Left lung (tissue), 4 donors: ENCODE measurements at regions not wholly inside any gene's neighbourhood (a gene's known extent, or its start where the extent isn't known, plus 50 kb on each side); places are given as distances from the start of the nearest gene placed in this dataset.
A peak's percentile ranks its signal among the peaks of the same experiment; 100 is the strongest.

Experiments
- ATAC-seq: fragments of 200-7000 bp; cut with Tn5 transposase; one replicate; pipeline ENCODE4 v1.9.1; 2020; ENCODE audit warnings: moderate library complexity
- DNase-seq, 4 donors: peaks; one replicate each; pipeline ENCODE4 v3.0.0-alpha.2; 2013 to 2020
- H3K27ac ChIP-seq, 2 donors: fragments of 200-600 bp; sonication (generic) in 1 of 2; one replicate each; pipeline versions ENCODE4 v1.5.0 to v1.8.0; 2020 to 2021
- H3K27me3 ChIP-seq, 2 donors: fragments of 200-600 bp; sonication (generic) in 1 of 2; one replicate each; pipeline versions ENCODE4 v1.5.0 to v1.8.0; 2020 to 2021
- H3K36me3 ChIP-seq, 2 donors: fragments of 200-600 bp; sonication (generic) in 1 of 2; one replicate each; pipeline versions ENCODE4 v1.5.0 to v1.8.0; 2020 to 2021
- H3K4me1 ChIP-seq, 2 donors: fragments of 200-600 bp; one replicate each; pipeline ENCODE4 v1.8.0; 2021
- H3K4me3 ChIP-seq, 2 donors: fragments of 200-600 bp; sonication (generic) in 1 of 2; one replicate each; pipeline versions ENCODE4 v1.5.0 to v1.8.0; 2020 to 2021; ENCODE audit warnings: mild to moderate bottlenecking in 1 of 2
- H3K9me3 ChIP-seq, 2 donors: fragments of 200-600 bp; sonication (generic) in 1 of 2; one replicate each; pipeline versions ENCODE4 v1.5.0 to v1.8.0; 2020 to 2021
- CTCF ChIP-seq, 2 donors: fragments of 200-600 bp; sonication (generic) in 1 of 2; IDR thresholded peaks; one replicate each; pipeline versions ENCODE4 v1.5.0 to v1.8.0; 2021; ENCODE audit warnings: antibody characterized with exemption in 2 of 2
- intact Hi-C, 2 donors: fragments of 100-400 bp; cut with DNase I; formaldehyde crosslinking; loops; one replicate each; pipeline versions ENCODE4 v1.11.2 to v1.14.2; 2022
- donor health status: DM: no; HTN: yes; CAD: no.
- donor health status: DM: no; HTN: no; CAD: no.

DNA sequence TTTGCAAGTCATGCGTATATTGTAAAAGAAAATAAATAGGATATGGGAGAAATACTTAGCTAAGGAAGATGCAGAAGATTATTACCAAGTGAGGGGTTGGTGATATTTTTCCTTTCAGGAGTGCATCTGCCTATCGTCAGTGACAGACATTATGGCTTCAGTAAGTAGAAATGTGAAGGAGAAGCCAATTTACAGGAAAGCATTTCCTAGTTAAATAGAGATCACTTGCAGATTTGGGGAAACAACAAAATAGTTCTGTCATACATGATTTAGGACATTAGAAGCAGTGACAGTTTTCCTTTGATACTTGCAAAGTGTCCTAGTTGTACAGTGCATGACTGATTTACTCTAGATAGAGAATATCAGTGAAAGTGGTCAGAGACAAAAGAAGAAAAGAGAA, 747.8 kb upstream of the KLHL1 start:
- no peak for TF ChIP-seq CTCF (IDR thresholded peaks at IDR 0.05)
- no peak for DNase-seq
- no peaks in the 10 kb centered on the region for H3K4me1 ChIP-seq
- no peak overlapping the region for H3K27ac ChIP-seq
- no peak overlapping the region for H3K4me3 ChIP-seq
- no peaks in the 10 kb centered on the region for H3K27me3 ChIP-seq
- intact Hi-C loops: no loop called here
- no peak for ATAC-seq
- peaks cover 0 to 10% of the 10 kb centered on the region in 2 donors for H3K9me3 ChIP-seq
- H3K36me3 ChIP-seq: no peaks in the 10 kb centered on the region

GRCh38 chr13:70849222-70849621, 741.0 kb upstream of the KLHL1 start:
- no peaks in the 10 kb centered on the region for H3K27me3 ChIP-seq

GRCh38 chr13:70844391-70845108, 736.3 kb upstream of the KLHL1 start:
- H3K4me3 ChIP-seq: no peak overlapping the region
- no peaks in the 10 kb centered on the region for H3K4me1 ChIP-seq
- no peak overlapping the region for H3K27ac ChIP-seq
- H3K27me3 ChIP-seq: no peaks in the 10 kb centered on the region
- ATAC-seq (no peak), DNase-seq (peak in 1 of 4 donors; percentile 34)
- TF ChIP-seq CTCF (IDR thresholded peaks at IDR 0.05): no peak
- H3K9me3 ChIP-seq: peaks cover 0 to 10% of the 10 kb centered on the region in 2 donors
- H3K36me3 ChIP-seq: no peaks in the 10 kb centered on the region
- intact Hi-C loops: no loop called here

More at GRCh38 chr13:70849222-70849621, 741.0 kb upstream of the KLHL1 start:
- H3K9me3 ChIP-seq: peaks cover 0 to 5% of the 10 kb centered on the region in 2 donors
- no peaks in the 10 kb centered on the region for H3K4me1 ChIP-seq
- no peak overlapping the region for H3K27ac ChIP-seq
- DNase-seq: no peak
- no peak for TF ChIP-seq CTCF (IDR thresholded peaks at IDR 0.05)
- intact Hi-C loops: no loop called here
- H3K36me3 ChIP-seq: no peaks in the 10 kb centered on the region
- no peak for ATAC-seq
- H3K4me3 ChIP-seq: no peak overlapping the region

GRCh38 chr13:70842062-70842644, 733.9 kb upstream of the KLHL1 start:
- Histone ChIP-seq H3K36me3 (no peaks in the 10 kb centered on the region), H3K4me1 (no peaks in the 10 kb centered on the region), H3K9me3 (peaks cover 0 to 12% of the 10 kb centered on the region in 2 donors), H3K27me3 (no peaks in the 10 kb centered on the region), H3K27ac (no peak overlapping the region), H3K4me3 (no peak overlapping the region)
- intact Hi-C loops: no loop called here
- ATAC-seq (no peak), DNase-seq (no peak)
- TF ChIP-seq CTCF (IDR thresholded peaks at IDR 0.05): no peak

GRCh38 chr13:70841240-70842061, 733.2 kb upstream of the KLHL1 start:
- Histone ChIP-seq H3K4me3 (no peak overlapping the region), H3K27ac (no peak overlapping the region), H3K27me3 (no peaks in the 10 kb centered on the region), H3K9me3 (peaks cover 0 to 12% of the 10 kb centered on the region in 2 donors), H3K36me3 (no peaks in the 10 kb centered on the region), H3K4me1 (no peaks in the 10 kb centered on the region)
- DNase-seq (peak in 1 of 4 donors; percentile 34), ATAC-seq (no peak)
- intact Hi-C loops: no loop called here
- TF ChIP-seq CTCF (IDR thresholded peaks at IDR 0.05): no peak
